GM21576 (cell line): ENCODE measurements at regions not wholly inside any gene's neighbourhood (a gene's known extent, or its start where the extent isn't known, plus 50 kb on each side); places are given as distances from the start of the nearest gene placed in this dataset.
"Not testable (repeated sequence)": the region's sequence is repeated elsewhere in the genome, so short reads cannot be mapped to it uniquely, and the experiment has no call there.

Source experiments
- ATAC-seq: cut with Tn5 transposase; IDR thresholded peaks from one replicate; pipeline ENCODE4 v1.9.1; 2021; ENCODE audit warnings: mild to moderate bottlenecking, moderate library complexity; ENCODE audit not compliant: unreplicated experiment

DNA sequence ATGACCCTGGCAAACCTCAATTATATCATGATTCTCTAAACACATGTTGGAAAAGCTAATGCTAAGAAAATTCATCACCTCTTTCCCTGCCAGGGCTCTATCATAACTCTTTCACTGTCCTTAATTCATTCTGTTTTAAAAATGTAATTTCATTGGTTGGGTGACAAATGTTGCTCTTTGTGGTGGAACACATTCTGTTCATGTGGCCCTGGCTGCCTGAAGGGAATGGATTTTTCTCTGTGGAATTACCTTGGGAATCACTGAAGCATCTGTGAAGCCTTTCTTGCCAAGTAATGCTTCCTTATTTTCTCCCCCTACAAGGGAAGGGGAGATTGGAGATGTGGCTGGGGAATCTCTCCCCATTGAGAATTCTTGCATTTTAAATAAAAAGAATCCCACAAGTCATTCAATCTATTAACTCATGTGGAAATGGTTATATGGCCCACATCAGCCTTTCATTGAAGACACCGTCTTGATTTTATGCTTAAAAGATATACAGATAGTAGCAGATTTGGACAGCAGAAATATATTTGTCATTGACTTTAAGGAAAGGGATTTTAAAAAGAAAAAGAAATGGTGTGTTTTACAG, 201.8 kb upstream of the NMUR2 start:
- no peak for ATAC-seq

- no peak for ATAC-seq
Measured at GRCh38 chr5:152607401-152608160, 202.5 kb upstream of the NMUR2 start.

DNA sequence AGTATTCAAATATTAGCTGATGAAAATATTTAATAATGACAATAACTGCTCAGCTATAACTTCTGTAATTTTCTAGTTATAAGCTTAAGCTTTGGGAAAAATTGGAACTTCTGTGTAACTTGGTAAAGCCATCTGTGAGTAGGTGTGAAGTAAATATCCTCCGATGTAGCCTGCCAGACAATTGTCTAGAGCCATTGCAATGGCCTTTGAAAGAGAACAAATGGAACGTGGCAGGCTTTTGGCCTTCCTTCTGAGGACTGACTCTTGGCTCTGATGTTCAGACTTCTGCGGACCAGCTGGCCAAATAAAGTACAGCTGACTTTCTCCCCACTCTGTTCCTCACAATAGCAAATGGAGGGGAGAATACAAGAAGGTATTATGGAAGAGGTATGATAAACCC, 203.4 kb upstream of the NMUR2 start:
- no peak for ATAC-seq

DNA sequence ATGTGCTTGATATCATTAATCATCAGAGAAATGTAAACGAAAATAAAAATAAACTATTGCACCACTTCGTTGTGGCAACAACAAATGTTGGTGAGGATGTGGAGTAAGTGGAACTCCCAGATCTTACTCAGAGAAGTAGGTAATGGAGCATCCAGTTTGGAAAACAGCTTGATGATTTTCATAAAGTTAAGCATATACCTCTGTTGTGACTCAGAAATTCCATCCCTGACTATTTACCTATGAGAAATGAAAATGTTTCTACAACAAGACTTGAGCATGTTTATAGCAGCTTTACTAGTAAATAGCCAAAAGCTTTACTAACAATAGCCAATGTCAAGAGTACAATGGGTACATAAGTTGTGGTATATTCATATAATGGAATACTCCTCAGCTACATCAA, 214.7 kb upstream of the NMUR2 start:
- ATAC-seq = no peak

DNA sequence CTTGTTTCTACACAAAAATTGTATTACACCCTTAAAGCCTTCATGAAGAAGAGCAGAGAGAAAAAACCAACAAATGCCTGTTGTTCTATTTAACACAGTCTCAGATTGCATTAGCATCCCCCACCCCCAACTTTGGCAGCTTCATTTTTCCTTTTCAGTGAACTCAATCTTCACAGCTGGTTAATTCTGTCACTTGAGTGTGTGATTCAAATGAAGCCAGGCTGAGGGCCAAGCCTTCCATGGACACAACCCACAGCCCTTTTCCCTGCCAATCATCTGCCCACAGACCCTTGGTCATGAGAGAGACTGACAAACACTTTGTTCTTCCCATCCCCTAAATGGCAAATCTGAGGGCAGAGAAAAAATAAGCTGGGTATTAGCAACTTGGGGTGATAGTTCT, 217.5 kb upstream of the NMUR2 start:
- ATAC-seq = no peak

- no peak for ATAC-seq
Measured at GRCh38 chr5:152623951-152624350, 218.9 kb upstream of the NMUR2 start.

GRCh38 chr5:152625696-152626095, 220.6 kb upstream of the NMUR2 start:
- ATAC-seq = no peak

DNA sequence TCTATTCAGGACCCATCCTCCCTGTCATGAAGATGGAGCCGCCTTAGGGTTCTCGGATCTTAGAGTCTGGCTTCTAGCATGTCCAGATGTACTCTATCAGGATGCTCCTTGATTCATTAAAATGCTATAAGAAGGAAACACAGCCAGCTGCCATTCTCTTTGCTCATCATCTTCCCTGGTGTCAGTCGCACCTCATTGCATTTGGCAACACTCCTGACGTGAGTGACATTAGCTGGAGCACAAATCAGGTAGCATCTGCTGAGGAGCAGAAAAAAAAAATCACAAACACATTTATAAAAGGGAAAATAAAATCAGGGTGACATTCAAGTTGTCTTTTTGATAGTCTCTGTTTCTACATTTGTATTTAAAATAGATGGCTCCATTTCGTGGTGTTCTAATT, 226.1 kb upstream of the NMUR2 start:
- no peak for ATAC-seq

DNA sequence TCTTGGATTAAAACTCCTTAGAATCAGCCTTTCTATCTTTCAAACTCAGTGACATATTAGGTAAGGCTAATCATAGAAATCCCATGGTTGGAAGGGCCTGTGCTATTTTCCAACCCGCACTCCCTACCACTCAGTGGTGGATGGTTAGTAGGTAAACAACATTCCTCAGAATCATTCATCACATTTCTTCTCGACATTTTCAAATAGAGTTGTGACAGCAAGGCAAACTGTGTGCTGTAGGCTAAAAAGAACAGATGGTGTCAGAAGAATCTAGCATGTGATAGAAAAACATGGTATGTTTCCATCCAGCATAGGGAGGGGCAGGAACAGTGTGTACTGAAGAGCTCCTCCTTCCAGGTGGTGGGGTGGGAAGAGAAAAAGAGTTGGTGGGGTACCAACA, 227.3 kb upstream of the NMUR2 start:
- ATAC-seq = no peak

DNA sequence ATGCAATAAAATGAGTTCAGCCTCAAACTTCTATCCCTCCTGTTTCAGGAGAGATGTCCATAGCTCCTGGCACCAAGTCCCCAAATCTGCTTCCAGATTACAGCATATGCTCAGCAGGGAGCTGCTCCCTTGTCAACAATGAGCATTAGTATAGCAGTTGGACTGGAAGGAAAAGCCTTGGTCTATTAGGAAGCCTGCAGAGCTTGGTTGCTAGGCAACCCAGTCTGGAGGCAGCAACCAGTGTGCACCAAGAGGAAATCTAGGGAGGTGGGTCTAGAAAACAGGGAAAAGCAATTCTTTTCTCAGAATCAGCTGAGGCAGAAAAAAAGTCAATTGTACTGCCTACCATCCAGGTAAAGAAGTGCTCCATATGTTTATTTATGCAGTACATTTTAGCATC, 229.5 kb upstream of the NMUR2 start:
- no peak for ATAC-seq

- no peak for ATAC-seq
Measured at GRCh38 chr5:152638996-152639552, 234.0 kb upstream of the NMUR2 start.

- ATAC-seq = no peak
Measured at GRCh38 chr5:152641970-152642805, 237.1 kb upstream of the NMUR2 start.

DNA sequence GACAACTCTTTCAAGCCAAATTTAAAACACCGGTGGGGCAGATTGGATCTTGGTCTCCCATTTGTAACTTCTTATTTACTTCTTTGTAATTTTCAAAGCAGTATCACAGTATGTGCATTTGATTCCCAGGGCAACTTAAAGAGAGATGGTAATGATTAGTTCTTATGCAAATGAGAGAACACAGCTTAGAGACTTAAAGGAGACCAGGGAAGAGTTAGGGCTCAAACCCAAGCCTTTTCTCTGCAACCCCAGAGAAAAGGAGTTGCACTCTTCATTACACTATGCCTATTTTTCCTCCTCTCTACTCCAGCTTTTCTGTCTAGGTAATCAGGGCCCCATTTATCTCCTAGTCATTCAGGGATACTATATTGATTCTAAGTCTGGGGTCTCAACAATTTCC, 237.8 kb upstream of the NMUR2 start:
- ATAC-seq = no peak

DNA sequence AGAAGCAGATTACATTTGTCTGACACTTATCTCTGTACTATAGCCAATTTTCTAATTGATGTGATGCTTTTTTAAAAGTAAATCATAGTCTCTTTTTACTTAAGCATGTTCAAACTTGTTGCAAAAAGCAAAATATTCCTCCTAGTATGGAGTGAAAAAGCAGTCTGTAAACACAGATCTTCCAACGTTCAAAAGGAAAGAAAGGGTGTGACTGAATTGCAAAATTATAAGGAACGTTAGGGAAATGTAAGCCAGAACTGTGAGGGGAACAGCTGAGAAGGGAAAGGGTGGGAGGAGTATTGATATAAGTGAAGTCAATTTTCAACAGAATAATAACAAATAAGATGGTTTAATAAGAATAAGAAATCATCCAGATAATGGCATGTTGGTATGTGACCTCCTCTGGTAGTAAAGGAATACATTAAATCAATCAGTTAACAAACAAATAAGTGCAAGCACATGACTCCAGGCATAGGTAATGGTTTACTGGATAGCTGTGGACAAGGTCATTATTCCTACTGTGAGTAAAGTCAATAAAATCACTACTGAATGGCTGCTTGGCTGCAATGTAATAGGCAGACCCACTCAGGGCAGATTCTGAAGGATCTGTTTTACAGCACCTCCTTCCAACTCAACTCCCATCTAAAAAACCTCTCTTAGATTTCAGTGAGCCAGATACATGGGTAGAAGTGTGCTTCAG, 239.1 kb upstream of the NMUR2 start:
- no peak for ATAC-seq

DNA sequence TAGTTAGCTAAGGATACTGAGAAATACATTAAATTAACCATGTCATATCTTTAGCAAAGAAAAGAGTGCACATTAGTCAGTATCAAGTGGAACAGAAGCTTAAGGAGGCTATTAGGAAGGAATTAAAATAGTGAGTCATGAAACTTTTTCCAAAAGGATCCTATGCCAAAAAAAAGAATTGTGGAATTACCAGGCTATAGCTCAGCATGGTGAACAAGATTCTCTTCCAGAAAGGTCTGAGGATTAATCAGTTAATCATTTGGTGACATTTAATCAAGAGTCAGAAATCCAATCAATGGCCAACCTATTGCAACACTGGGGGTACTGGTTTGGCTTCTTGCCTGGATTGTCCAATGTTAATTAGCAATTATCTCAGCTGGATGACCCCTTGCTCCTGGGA, 244.5 kb upstream of the NMUR2 start:
- ATAC-seq = no peak

DNA sequence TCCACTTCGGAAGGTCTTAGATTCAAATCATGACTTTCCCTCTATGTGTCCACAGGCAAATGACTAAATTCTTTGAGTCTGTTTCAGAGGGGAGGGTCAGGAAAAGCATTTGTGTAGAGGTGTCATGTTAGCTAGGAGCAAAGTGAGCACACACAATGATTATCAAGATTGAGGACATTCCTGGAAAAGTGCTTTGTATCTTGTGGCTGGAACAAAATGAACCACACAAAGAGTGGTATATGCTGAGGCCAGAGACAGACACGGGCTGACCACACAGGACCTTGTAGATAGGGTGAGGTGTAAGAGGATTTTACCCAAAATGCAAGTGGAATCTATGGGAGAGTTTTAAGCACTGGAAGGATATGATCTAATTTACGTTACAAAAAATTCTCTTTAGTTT, 245.3 kb upstream of the NMUR2 start:
- no peak for ATAC-seq

- not testable (repeated sequence) for ATAC-seq
Measured at GRCh38 chr5:152659470-152659869, 254.4 kb upstream of the NMUR2 start.

GRCh38 chr5:152673601-152674000, 268.5 kb upstream of the NMUR2 start:
- no peak for ATAC-seq

DNA sequence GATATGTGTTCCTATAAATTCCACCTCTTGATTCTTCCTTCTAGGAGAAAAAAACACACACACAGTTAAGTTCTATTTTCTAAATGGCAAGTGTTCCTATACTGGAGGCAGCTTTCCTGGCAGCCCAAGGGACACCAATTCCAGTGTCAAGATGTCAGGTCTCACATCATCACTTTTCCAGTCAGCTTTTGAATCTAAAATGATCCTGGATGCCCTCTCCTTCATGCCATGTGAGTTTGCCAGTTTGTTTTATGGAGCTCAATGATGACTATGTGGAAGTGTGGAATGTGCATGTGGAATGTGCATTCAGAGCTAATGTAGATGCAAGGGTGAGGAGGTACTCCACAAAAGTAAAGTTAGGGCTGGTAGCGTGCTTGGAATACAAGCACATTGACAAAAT, 269.3 kb upstream of the NMUR2 start:
- ATAC-seq = no peak

DNA sequence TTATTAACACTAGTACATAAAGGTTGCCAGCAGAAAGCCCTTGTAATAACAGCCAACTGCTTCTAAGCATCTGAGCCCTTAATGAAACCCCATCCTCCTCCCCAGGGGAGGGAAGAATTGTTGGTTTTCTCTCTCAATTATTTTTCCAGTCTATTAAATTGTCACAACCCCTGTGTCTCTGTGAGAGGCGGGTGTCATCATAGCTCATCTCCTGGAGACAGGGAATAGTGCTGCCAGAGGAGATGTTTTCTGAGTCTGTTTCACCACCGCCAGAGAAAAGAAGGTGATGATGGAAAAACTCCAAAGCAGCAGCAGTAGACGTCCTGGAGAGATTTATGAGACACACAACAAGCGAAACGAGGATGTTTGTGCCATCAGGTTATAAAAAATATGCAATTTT, 271.1 kb upstream of the NMUR2 start:
- ATAC-seq = no peak

- ATAC-seq = no peak
Measured at GRCh38 chr5:152683205-152683604, 278.1 kb upstream of the NMUR2 start.
